HCT116 (cell line): ENCODE measurements at regions not wholly inside any gene's neighbourhood (a gene's known extent, or its start where the extent isn't known, plus 50 kb on each side); places are given as distances from the start of the nearest gene placed in this dataset.
"Not testable (repeated sequence)": the region's sequence is repeated elsewhere in the genome, so short reads cannot be mapped to it uniquely, and the experiment has no call there.

ENCODE experiments used
- ATAC-seq: fragments of 200-7000 bp; cut with Tn5 transposase; 2 replicates; pipeline ENCODE4 v1.9.1; 2020; ENCODE audit warnings: mild to moderate bottlenecking, moderate library complexity
- BruUV-seq: library from RNA; stranded (reverse); fragments of 400-500 nt; replicated peaks from 2 replicates; lab custom pipeline; 2021; lab: Mats Ljungman, UMichigan
- CTCF ChIA-PET: fragments of 300-600 bp; sonication (Branson Sonifier 250); formaldehyde crosslinking; loops from one replicate; lab custom pipeline; 2021; ENCODE audit warnings: antibody characterized with exemption; lab: Charles Lee
- POLR2A ChIA-PET: fragments of 300-600, 350-600 bp; sonication (Branson Sonifier 250); formaldehyde crosslinking; loops from one replicate; lab custom pipeline; 2021; ENCODE audit warnings: antibody characterized with exemption; lab: Charles Lee
- RAD21 ChIA-PET, 2 experiments: fragments of 300-600 bp; sonication (Branson Sonifier 250); formaldehyde crosslinking; loops; one replicate each; lab custom pipeline; 2023; ENCODE audit warnings: low total read pairs in 2 of 2; ENCODE audit not compliant: uncharacterized antibody in 2 of 2, unreplicated experiment in 2 of 2, low non-redundant PET in 1 of 2; lab: Charles Lee
- DNase-seq: peaks from one replicate; pipeline ENCODE4 v3.0.0-alpha.2; 2010; ENCODE audit warnings: low read depth, low spot score
- H2AFZ ChIP-seq: fragments of 200-600 bp; shearing (Covaris generic), sonication (generic); 2 replicates; pipeline ENCODE4 v1.6.1; 2017; ENCODE audit warnings: low read depth, mixed run types, mixed read lengths, antibody characterized with exemption, low read length; ENCODE audit not compliant: poor library complexity, severe bottlenecking
- H3K27ac ChIP-seq: 2 replicates; pipeline ENCODE4 v1.5.1; 2012; ENCODE audit warnings: low read depth, low read length
- H3K27me3 ChIP-seq: fragments of 200-600 bp; sonication (generic); 2 replicates; pipeline ENCODE4 v1.6.1; 2016; ENCODE audit warnings: mixed run types, low read length, mixed read lengths; ENCODE audit not compliant: insufficient read depth
- H3K36me3 ChIP-seq, 2 experiments: fragments of 200-500 bp in 1 of 2; fragments of 200-600 bp in 1 of 2; sonication (Bioruptor generic) in 1 of 2; sonication (generic) in 1 of 2; 2 replicates each; pipeline versions ENCODE4 v1.5.1 to v1.6.1; 2014 to 2016; ENCODE audit warnings: low read length in 2 of 2, inconsistent platforms in 1 of 2, mixed read lengths in 1 of 2, mixed run types in 1 of 2; ENCODE audit not compliant: insufficient read depth in 2 of 2, control insufficient read depth in 1 of 2
- H3K4me1 ChIP-seq, 2 experiments: fragments of 200-600 bp in 1 of 2; sonication (generic) in 1 of 2; 2 replicates each; pipeline versions ENCODE4 v1.5.1 to v1.6.1; 2012 to 2017; ENCODE audit warnings: low read length in 2 of 2, inconsistent platforms in 1 of 2, mild to moderate bottlenecking in 1 of 2, mixed read lengths in 1 of 2, mixed run types in 1 of 2, moderate library complexity in 1 of 2; ENCODE audit not compliant: insufficient read depth in 2 of 2, control insufficient read depth in 1 of 2
- H3K4me2 ChIP-seq: fragments of 200-600 bp; sonication (generic); 2 replicates; pipeline ENCODE4 v1.6.1; 2017; ENCODE audit warnings: mixed run types, low read length, mixed read lengths
- H3K4me3 ChIP-seq, 2 experiments: fragments of 200-600 bp in 1 of 2; sonication (generic) in 1 of 2; replicated peaks in 1 of 2; 2 replicates each; pipeline ENCODE4 v1.5.1; 2011 to 2016; ENCODE audit warnings: low read length in 2 of 2, control low read depth in 1 of 2, low read depth in 1 of 2, mild to moderate bottlenecking in 1 of 2, mixed read lengths in 1 of 2, mixed run types in 1 of 2
- H3K79me2 ChIP-seq: fragments of 200-600 bp; sonication (generic); 2 replicates; pipeline ENCODE4 v1.6.1; 2017; ENCODE audit warnings: mild to moderate bottlenecking, mixed run types, low read length, moderate library complexity, mixed read lengths; ENCODE audit not compliant: insufficient read depth
- H3K9ac ChIP-seq: fragments of 200-600 bp; sonication (generic); 2 replicates; pipeline ENCODE4 v1.6.1; 2016; ENCODE audit warnings: low read length, mixed read lengths
- H3K9me2 ChIP-seq: fragments of 200-600 bp; sonication (generic), shearing (Covaris generic); 2 replicates; pipeline ENCODE4 v1.6.1; 2017; ENCODE audit warnings: mixed run types, mild to moderate bottlenecking, moderate library complexity; ENCODE audit not compliant: insufficient read depth
- H3K9me3 ChIP-seq, 2 experiments: fragments of 200-500 bp in 1 of 2; fragments of 200-600 bp in 1 of 2; sonication (Bioruptor generic) in 1 of 2; sonication (generic) in 1 of 2; 2 replicates each; pipeline ENCODE4 v1.6.1; 2014 to 2017; ENCODE audit warnings: low read length in 2 of 2, mixed read lengths in 2 of 2, inconsistent platforms in 1 of 2, low read depth in 1 of 2, mild to moderate bottlenecking in 1 of 2, mixed run types in 1 of 2, moderate library complexity in 1 of 2; ENCODE audit not compliant: control insufficient read depth in 1 of 2, insufficient read depth in 1 of 2
- H4K20me1 ChIP-seq: fragments of 200-600 bp; sonication (generic), shearing (Covaris generic); 2 replicates; pipeline ENCODE4 v1.6.1; 2017; ENCODE audit warnings: mixed run types, mild to moderate bottlenecking, moderate library complexity; ENCODE audit not compliant: insufficient read depth
- CEBPB ChIP-seq: IDR thresholded peaks from 2 replicates; pipeline ENCODE4 v1.6.1; 2012; ENCODE audit warnings: low read depth
- EGR1 ChIP-seq: IDR thresholded peaks from 2 replicates; pipeline ENCODE4 v1.6.1; 2012; ENCODE audit warnings: low read depth
- EZH2 ChIP-seq: fragments of 200-600 bp; sonication (generic); IDR thresholded peaks from 2 replicates; pipeline ENCODE4 v1.6.1; 2017; ENCODE audit warnings: antibody characterized with exemption, mixed run types
- EZH2phosphoT487 ChIP-seq: fragments of 200-600 bp; IDR thresholded peaks from 2 replicates; pipeline ENCODE4 v1.6.1; 2018; ENCODE audit warnings: antibody characterized with exemption, borderline replicate concordance
- POLR2AphosphoS5 ChIP-seq: IDR thresholded peaks from 2 replicates; pipeline ENCODE4 v1.6.1; 2011; ENCODE audit warnings: mild to moderate bottlenecking, low read depth, low read length, moderate library complexity
- SIN3A ChIP-seq: IDR thresholded peaks from 2 replicates; pipeline ENCODE4 v1.6.1; 2012; ENCODE audit warnings: low read depth
- TCF7L2 ChIP-seq: IDR thresholded peaks from 2 replicates; pipeline ENCODE4 v1.7.0; 2011; ENCODE audit warnings: borderline replicate concordance, inconsistent platforms; ENCODE audit not compliant: insufficient read depth, insufficient read length; ENCODE audit errors: extremely low read depth
- YY1 ChIP-seq: IDR thresholded peaks from 2 replicates; pipeline ENCODE4 v1.6.1; 2011; ENCODE audit warnings: low read length, low read depth, moderate library complexity, mild to moderate bottlenecking; ENCODE audit not compliant: insufficient replicate concordance; ENCODE audit errors: extremely low read depth
- ZFX ChIP-seq: fragments of 450-650 bp; IDR thresholded peaks from 2 replicates; pipeline ENCODE4 v1.6.1; 2017
- intact Hi-C: fragments of 100-400 bp; cut with micrococcal nuclease; formaldehyde crosslinking; loops from 2 replicates; pipeline ENCODE4 v1.10.0; 2022
- TF ChIP-seq, protein P1 (sequence below): IDR thresholded peaks from 2 replicates; pipeline ENCODE4 v1.6.1; 2012
- TF ChIP-seq, protein P2 (sequence below): IDR thresholded peaks from 2 replicates; pipeline ENCODE4 v1.6.1; 2011; ENCODE audit warnings: mild to moderate bottlenecking, low read length, moderate library complexity; ENCODE audit not compliant: insufficient replicate concordance; ENCODE audit errors: extremely low read depth

DNA sequence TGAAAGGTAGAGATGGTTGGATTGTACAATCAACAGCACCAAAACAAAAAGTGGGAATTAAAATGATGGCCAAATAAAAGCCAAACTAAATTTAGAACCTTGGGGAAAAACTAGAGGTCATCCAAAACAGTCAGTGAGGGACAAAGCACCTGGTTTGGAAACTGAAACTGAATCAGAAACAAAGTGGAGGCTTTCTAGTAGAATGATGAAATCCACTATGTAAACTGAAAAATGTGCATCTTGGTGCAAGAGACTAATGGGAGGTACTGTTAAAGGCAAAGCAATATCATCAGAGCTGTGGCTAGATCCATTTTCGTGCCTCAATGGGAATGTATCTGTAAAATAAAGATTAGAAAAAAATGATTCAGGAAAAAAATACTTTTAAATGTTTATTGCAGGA is 380.0 kb upstream of the GJE1 start:
- ChIA-PET CTCF (no interaction called here), RAD21 (no interaction called here), POLR2A (no interaction called here)
- Histone ChIP-seq H3K9me2 (no peaks in the 10 kb centered on the region), H3K27ac (no peak overlapping the region), H3K79me2 (no peaks in the 10 kb centered on the region), H3K9me3 (no peaks in the 10 kb centered on the region), H3K36me3 (no peaks in the 10 kb centered on the region), H3K4me3 (no peak overlapping the region), H3K4me1 (no peaks in the 10 kb centered on the region), H3K4me2 (no peak overlapping the region), H3K9ac (no peak overlapping the region), H3K27me3 (no peaks in the 10 kb centered on the region), H4K20me1 (no peaks in the 10 kb centered on the region), H2AFZ (no peak overlapping the region)
- ATAC-seq (no peak), DNase-seq (no peak)
- intact Hi-C loops = no loop called here
- TF ChIP-seq YY1 (no peak), EZH2phosphoT487 (no peak), EGR1 (no peak), POLR2AphosphoS5 (no peak), ZFX (no peak), EZH2 (no peak), TCF7L2 (no peak), SIN3A (no peak), CEBPB (no peak)
- TF ChIP-seq, protein P1, sequence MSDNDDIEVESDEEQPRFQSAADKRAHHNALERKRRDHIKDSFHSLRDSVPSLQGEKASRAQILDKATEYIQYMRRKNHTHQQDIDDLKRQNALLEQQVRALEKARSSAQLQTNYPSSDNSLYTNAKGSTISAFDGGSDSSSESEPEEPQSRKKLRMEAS = no peak
- TF ChIP-seq, protein P2, sequence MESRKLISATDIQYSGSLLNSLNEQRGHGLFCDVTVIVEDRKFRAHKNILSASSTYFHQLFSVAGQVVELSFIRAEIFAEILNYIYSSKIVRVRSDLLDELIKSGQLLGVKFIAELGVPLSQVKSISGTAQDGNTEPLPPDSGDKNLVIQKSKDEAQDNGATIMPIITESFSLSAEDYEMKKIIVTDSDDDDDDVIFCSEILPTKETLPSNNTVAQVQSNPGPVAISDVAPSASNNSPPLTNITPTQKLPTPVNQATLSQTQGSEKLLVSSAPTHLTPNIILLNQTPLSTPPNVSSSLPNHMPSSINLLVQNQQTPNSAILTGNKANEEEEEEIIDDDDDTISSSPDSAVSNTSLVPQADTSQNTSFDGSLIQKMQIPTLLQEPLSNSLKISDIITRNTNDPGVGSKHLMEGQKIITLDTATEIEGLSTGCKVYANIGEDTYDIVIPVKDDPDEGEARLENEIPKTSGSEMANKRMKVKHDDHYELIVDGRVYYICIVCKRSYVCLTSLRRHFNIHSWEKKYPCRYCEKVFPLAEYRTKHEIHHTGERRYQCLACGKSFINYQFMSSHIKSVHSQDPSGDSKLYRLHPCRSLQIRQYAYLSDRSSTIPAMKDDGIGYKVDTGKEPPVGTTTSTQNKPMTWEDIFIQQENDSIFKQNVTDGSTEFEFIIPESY = no peak
- no TSS peak for BruUV-seq

DNA sequence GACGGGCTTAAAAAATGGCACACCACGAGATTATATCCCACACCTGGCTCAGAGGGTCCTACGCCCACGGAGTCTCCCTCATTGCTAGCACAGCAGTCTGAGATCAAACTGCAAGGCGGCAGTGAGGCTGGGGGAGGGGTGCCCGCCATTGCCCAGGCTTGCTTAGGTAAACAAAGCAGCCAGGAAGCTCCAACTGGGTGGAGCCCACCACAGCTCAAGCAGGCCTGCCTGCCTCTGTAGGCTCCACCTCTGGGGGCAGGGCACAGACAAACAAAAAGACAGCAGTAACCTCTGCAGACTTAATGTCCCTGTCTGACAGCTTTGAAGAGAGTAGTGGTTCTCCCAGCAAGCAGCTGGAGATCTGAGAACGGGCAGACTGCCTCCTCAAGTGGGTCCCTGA is 386.4 kb upstream of the GJE1 start:
- H3K4me3 ChIP-seq, DNase-seq, ATAC-seq, H3K27me3 ChIP-seq, H4K20me1 ChIP-seq, H3K9me3 ChIP-seq, H3K9ac ChIP-seq, intact Hi-C loops, H3K27ac ChIP-seq, H3K36me3 ChIP-seq, H3K79me2 ChIP-seq, H3K4me2 ChIP-seq, CTCF ChIA-PET, H2AFZ ChIP-seq, H3K9me2 ChIP-seq, POLR2A ChIA-PET, H3K4me1 ChIP-seq, RAD21 ChIA-PET, BruUV-seq: not testable (repeated sequence)
